NCI-H446 (cell line): ENCODE measurements at regions not wholly inside any gene's neighbourhood (a gene's known extent, or its start where the extent isn't known, plus 50 kb on each side); places are given as distances from the start of the nearest gene placed in this dataset.

Experiments
- DNase-seq, 2 experiments: peaks; one replicate each; lab custom pipeline; 2025; lab: John Stamatoyannopoulos, UW

GRCh38 chrX:42725196-42725595 is 52.8 kb downstream of the PPP1R2C start:
- no peak for DNase-seq

GRCh38 chrX:42720209-42720608 is 57.8 kb downstream of the PPP1R2C start:
- no peak for DNase-seq

GRCh38 chrX:42715701-42716262 is 62.2 kb downstream of the PPP1R2C start:
- DNase-seq = no peak

- DNase-seq = peak; percentile 69 to 84
Measured at GRCh38 chrX:42714981-42715700, 62.8 kb downstream of the PPP1R2C start.

- no peak for DNase-seq
Measured at GRCh38 chrX:42710452-42710851, 67.5 kb downstream of the PPP1R2C start.

- no peak for DNase-seq
Measured at GRCh38 chrX:42708222-42708621, 69.7 kb downstream of the PPP1R2C start.

- no peak for DNase-seq
Measured at GRCh38 chrX:42707742-42708141, 70.2 kb downstream of the PPP1R2C start.

GRCh38 chrX:42704454-42704853 is 73.5 kb downstream of the PPP1R2C start:
- no peak for DNase-seq

GRCh38 chrX:42697544-42697943 is 80.4 kb downstream of the PPP1R2C start:
- DNase-seq = no peak

GRCh38 chrX:42696536-42697124 is 81.3 kb downstream of the PPP1R2C start:
- no peak for DNase-seq

GRCh38 chrX:42695800-42696358 is 82.1 kb downstream of the PPP1R2C start:
- no peak for DNase-seq

GRCh38 chrX:42694260-42694815 is 83.6 kb downstream of the PPP1R2C start:
- no peak for DNase-seq

GRCh38 chrX:42691196-42691595 is 86.8 kb downstream of the PPP1R2C start:
- no peak for DNase-seq

GRCh38 chrX:42686706-42687105 is 91.3 kb downstream of the PPP1R2C start:
- no peak for DNase-seq

- DNase-seq = no peak
Measured at GRCh38 chrX:42686296-42686695, 91.7 kb downstream of the PPP1R2C start.

- no peak for DNase-seq
Measured at GRCh38 chrX:42684065-42684464, 93.9 kb downstream of the PPP1R2C start.

- DNase-seq = no peak
Measured at GRCh38 chrX:42680666-42681065, 97.3 kb downstream of the PPP1R2C start.

GRCh38 chrX:42678133-42678532 is 99.8 kb downstream of the PPP1R2C start:
- DNase-seq = peak; percentile 3 to 56

GRCh38 chrX:42673301-42673810 is 104.6 kb downstream of the PPP1R2C start:
- no peak for DNase-seq

GRCh38 chrX:42664680-42665079 is 113.3 kb downstream of the PPP1R2C start:
- DNase-seq = no peak

- no peak for DNase-seq
Measured at GRCh38 chrX:42628471-42628870, 149.5 kb downstream of the PPP1R2C start.

GRCh38 chrX:42627891-42628290 is 150.1 kb downstream of the PPP1R2C start:
- DNase-seq = no peak

GRCh38 chrX:42624524-42624923 is 153.4 kb downstream of the PPP1R2C start:
- no peak for DNase-seq
